CD8-positive, alpha-beta memory T cell (primary cell): ENCODE measurements at regions not wholly inside any gene's neighbourhood (a gene's known extent, or its start where the extent isn't known, plus 50 kb on each side); places are given as distances from the start of the nearest gene placed in this dataset.

Experiments used
- CTCF ChIA-PET: fragments of 350-600 bp; sonication (Branson Sonifier 250); formaldehyde crosslinking; loops from one replicate; lab custom pipeline; 2021; ENCODE audit warnings: antibody characterized with exemption; lab: Charles Lee
- POLR2A ChIA-PET: fragments of 350-600 bp; sonication (Branson Sonifier 250); formaldehyde crosslinking; loops from one replicate; lab custom pipeline; 2021; ENCODE audit warnings: antibody characterized with exemption; lab: Charles Lee
- DNase-seq, 5 donors: peaks; one replicate each; pipeline versions ENCODE4 v3.0.0 to v3.0.0-alpha.2; 2020 to 2022; ENCODE audit warnings: mixed read lengths in 1 of 5
- H3K27ac ChIP-seq: one replicate; pipeline ENCODE4 v1.7.0; 2013; ENCODE audit warnings: low read depth, mild to moderate bottlenecking, low read length, moderate library complexity
- H3K27me3 ChIP-seq: 2 replicates; pipeline ENCODE4 v1.7.0; 2013; ENCODE audit warnings: low read length, mild to moderate bottlenecking; ENCODE audit not compliant: insufficient read depth, poor library complexity, severe bottlenecking
- H3K36me3 ChIP-seq: 2 replicates; pipeline ENCODE4 v1.7.0; 2013; ENCODE audit warnings: mild to moderate bottlenecking, low read length, moderate library complexity; ENCODE audit not compliant: insufficient read depth
- H3K4me1 ChIP-seq: 2 replicates; pipeline ENCODE4 v1.7.0; 2013; ENCODE audit warnings: mild to moderate bottlenecking, low read length, moderate library complexity; ENCODE audit not compliant: insufficient read depth
- H3K4me3 ChIP-seq: 2 replicates; pipeline ENCODE4 v1.7.0; 2013; ENCODE audit warnings: mild to moderate bottlenecking, low read length
- H3K9me3 ChIP-seq: 2 replicates; pipeline ENCODE4 v1.7.0; 2013; ENCODE audit warnings: mild to moderate bottlenecking, low read length
- H3K27ac Mint-ChIP-seq, 8 donors: one replicate each; pipeline ENCODE4 v1.8.0; 2020 to 2021; ENCODE audit warnings: mixed read lengths in 8 of 8, mild to moderate bottlenecking in 6 of 8, inconsistent platforms in 3 of 8, moderate library complexity in 3 of 8
- H3K27me3 Mint-ChIP-seq, 2 donors: one replicate each; pipeline ENCODE4 v1.8.0; 2020 to 2021; ENCODE audit warnings: mixed read lengths in 2 of 2, mild to moderate bottlenecking in 1 of 2, moderate library complexity in 1 of 2
- H3K36me3 Mint-ChIP-seq, 3 donors: one replicate each; pipeline ENCODE4 v1.8.0; 2020 to 2021; ENCODE audit warnings: mixed read lengths in 3 of 3, inconsistent platforms in 1 of 3, mild to moderate bottlenecking in 1 of 3
- H3K4me1 Mint-ChIP-seq, 3 donors: one replicate each; pipeline ENCODE4 v1.8.0; 2020 to 2021; ENCODE audit warnings: mixed read lengths in 3 of 3, inconsistent platforms in 1 of 3, mild to moderate bottlenecking in 1 of 3
- H3K4me3 Mint-ChIP-seq, 7 donors: one replicate each; pipeline ENCODE4 v1.8.0; 2020 to 2021; ENCODE audit warnings: mixed read lengths in 7 of 7, mild to moderate bottlenecking in 6 of 7, moderate library complexity in 4 of 7, inconsistent platforms in 2 of 7
- H3K9me3 Mint-ChIP-seq, 5 donors: one replicate each; pipeline ENCODE4 v1.8.0; 2020 to 2022; ENCODE audit warnings: mixed read lengths in 5 of 5, mild to moderate bottlenecking in 3 of 5, moderate library complexity in 2 of 5, inconsistent platforms in 1 of 5

DNA sequence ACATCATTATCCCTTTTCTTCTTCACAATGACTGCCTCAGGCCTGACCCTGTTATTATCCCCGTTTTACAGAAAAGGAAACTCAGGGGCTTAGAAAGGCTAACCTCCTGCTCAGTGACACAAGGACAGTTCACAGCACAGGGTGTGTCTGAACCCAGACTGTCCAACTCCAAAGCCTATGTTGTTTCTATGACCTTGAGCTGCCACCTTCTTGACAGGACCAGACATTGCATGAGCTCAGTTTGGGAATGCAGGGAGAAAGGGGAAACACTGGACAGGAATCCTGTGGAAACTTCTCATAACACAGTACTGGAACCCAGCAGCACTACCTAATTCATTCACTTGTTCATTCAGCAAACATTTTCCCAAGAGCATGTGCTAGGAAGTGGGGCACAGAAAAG lies 472.8 kb downstream of the CDK5RAP2 start:
- CTCF ChIA-PET = no interaction called here
- Mint-ChIP-seq H3K27ac (no peak overlapping the region), H3K9me3 (peaks cover 0 to 5% (median 2%) of the 10 kb centered on the region in 5 donors), H3K36me3 (no peaks in the 10 kb centered on the region), H3K4me1 (no peaks in the 10 kb centered on the region), H3K27me3 (peaks cover 5 to 6% of the 10 kb centered on the region in 2 donors), H3K4me3 (no peak overlapping the region)
- POLR2A ChIA-PET = no interaction called here
- H3K27ac ChIP-seq = no peak overlapping the region
- no peaks in the 10 kb centered on the region for H3K27me3 ChIP-seq
- H3K36me3 ChIP-seq = no peaks in the 10 kb centered on the region
- no peaks in the 10 kb centered on the region for H3K4me1 ChIP-seq
- DNase-seq = no peak
- H3K4me3 ChIP-seq = no peak overlapping the region
- H3K9me3 ChIP-seq = no peaks in the 10 kb centered on the region

- H3K27ac Mint-ChIP-seq = peak overlapping the region in 1 of 8 donors; percentile 88
- peaks cover 0 to 7% (median 2%) of the 10 kb centered on the region in 5 donors for H3K9me3 Mint-ChIP-seq
- no peak overlapping the region for H3K27ac ChIP-seq
- no peak for DNase-seq
- no peaks in the 10 kb centered on the region for H3K4me1 Mint-ChIP-seq
- peaks cover 4 to 5% of the 10 kb centered on the region in 2 donors for H3K27me3 Mint-ChIP-seq
- POLR2A ChIA-PET = no interaction called here
- H3K36me3 ChIP-seq = no peaks in the 10 kb centered on the region
- no peak overlapping the region for H3K4me3 Mint-ChIP-seq
- H3K4me3 ChIP-seq = no peak overlapping the region
- H3K4me1 ChIP-seq = no peaks in the 10 kb centered on the region
- H3K36me3 Mint-ChIP-seq = no peaks in the 10 kb centered on the region
- no peaks in the 10 kb centered on the region for H3K9me3 ChIP-seq
- CTCF ChIA-PET = no interaction called here
- H3K27me3 ChIP-seq = no peaks in the 10 kb centered on the region
Observed at GRCh38 chr9:120104771-120105170, 475.2 kb downstream of the CDK5RAP2 start.

- Mint-ChIP-seq H3K27me3 (peaks cover 2 to 5% of the 10 kb centered on the region in 2 donors), H3K4me3 (no peak overlapping the region), H3K9me3 (peaks cover 0 to 7% (median 2%) of the 10 kb centered on the region in 5 donors), H3K27ac (no peak overlapping the region), H3K4me1 (no peaks in the 10 kb centered on the region), H3K36me3 (no peaks in the 10 kb centered on the region)
- Histone ChIP-seq H3K4me3 (no peak overlapping the region), H3K27me3 (no peaks in the 10 kb centered on the region), H3K4me1 (no peaks in the 10 kb centered on the region), H3K9me3 (no peaks in the 10 kb centered on the region), H3K27ac (no peak overlapping the region), H3K36me3 (no peaks in the 10 kb centered on the region)
- POLR2A ChIA-PET = no interaction called here
- DNase-seq = no peak
- CTCF ChIA-PET = no interaction called here
Observed at GRCh38 chr9:120100595-120100994, 479.4 kb downstream of the CDK5RAP2 start.

GRCh38 chr9:120099065-120099464 lies 480.9 kb downstream of the CDK5RAP2 start:
- no peaks in the 10 kb centered on the region for H3K27me3 ChIP-seq
- no peaks in the 10 kb centered on the region for H3K4me1 ChIP-seq
- no peak overlapping the region for H3K4me3 Mint-ChIP-seq
- no peak overlapping the region for H3K27ac ChIP-seq
- H3K36me3 Mint-ChIP-seq = no peaks in the 10 kb centered on the region
- H3K4me1 Mint-ChIP-seq = no peaks in the 10 kb centered on the region
- CTCF ChIA-PET = no interaction called here
- no peaks in the 10 kb centered on the region for H3K36me3 ChIP-seq
- H3K9me3 ChIP-seq = no peaks in the 10 kb centered on the region
- H3K4me3 ChIP-seq = no peak overlapping the region
- no peak for DNase-seq
- peaks cover 2% of the 10 kb centered on the region in 2 donors for H3K27me3 Mint-ChIP-seq
- H3K9me3 Mint-ChIP-seq = peaks cover 0 to 3% (median 2%) of the 10 kb centered on the region in 5 donors
- POLR2A ChIA-PET = no interaction called here
- H3K27ac Mint-ChIP-seq = no peak overlapping the region

- H3K9me3 Mint-ChIP-seq = peaks cover 0 to 3% (median 2%) of the 10 kb centered on the region in 5 donors
- ChIA-PET CTCF (no interaction called here), POLR2A (no interaction called here)
- no peaks in the 10 kb centered on the region for H3K27me3 Mint-ChIP-seq
- Histone ChIP-seq H3K27me3 (no peaks in the 10 kb centered on the region), H3K9me3 (no peaks in the 10 kb centered on the region), H3K36me3 (no peaks in the 10 kb centered on the region), H3K27ac (no peak overlapping the region), H3K4me1 (no peaks in the 10 kb centered on the region), H3K4me3 (no peak overlapping the region)
- no peaks in the 10 kb centered on the region for H3K36me3 Mint-ChIP-seq
- peak overlapping the region in 1 of 8 donors; percentile 11 for H3K27ac Mint-ChIP-seq
- no peak for DNase-seq
- no peaks in the 10 kb centered on the region for H3K4me1 Mint-ChIP-seq
- H3K4me3 Mint-ChIP-seq = peak overlapping the region in 1 of 7 donors; percentile 7
Observed at GRCh38 chr9:120098584-120098983, 481.4 kb downstream of the CDK5RAP2 start.

DNA sequence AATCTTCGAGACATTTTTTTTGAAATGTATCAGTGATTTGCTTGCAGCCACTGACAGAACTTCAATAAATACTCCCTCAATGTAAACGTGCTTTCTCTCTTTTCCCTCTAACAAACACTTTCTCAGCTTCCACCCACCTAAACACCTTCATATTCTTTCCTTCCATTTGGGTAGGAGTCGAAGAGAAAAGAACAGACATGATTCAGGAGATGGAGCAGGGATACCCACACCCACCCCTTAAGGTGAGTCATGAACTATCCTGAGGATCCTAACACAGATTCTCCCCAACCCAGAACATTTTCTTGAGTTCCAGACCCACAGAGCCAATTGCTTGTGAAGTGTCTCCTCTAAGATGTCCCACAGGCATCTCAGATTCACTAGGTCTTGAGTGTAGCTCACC lies 488.8 kb downstream of the CDK5RAP2 start:
- Histone ChIP-seq H3K27me3 (no peaks in the 10 kb centered on the region), H3K36me3 (no peaks in the 10 kb centered on the region), H3K27ac (no peak overlapping the region), H3K4me3 (no peak overlapping the region), H3K4me1 (no peaks in the 10 kb centered on the region), H3K9me3 (no peaks in the 10 kb centered on the region)
- H3K4me3 Mint-ChIP-seq = no peak overlapping the region
- peaks cover 0 to 2% of the 10 kb centered on the region in 2 donors for H3K27me3 Mint-ChIP-seq
- no peak overlapping the region for H3K27ac Mint-ChIP-seq
- peaks cover 4 to 17% (median 9%) of the 10 kb centered on the region in 5 donors for H3K9me3 Mint-ChIP-seq
- no peaks in the 10 kb centered on the region for H3K4me1 Mint-ChIP-seq
- DNase-seq = no peak
- POLR2A ChIA-PET = no interaction called here
- CTCF ChIA-PET = no interaction called here
- H3K36me3 Mint-ChIP-seq = no peaks in the 10 kb centered on the region

GRCh38 chr9:120080849-120081248 lies 499.1 kb downstream of the CDK5RAP2 start:
- Histone ChIP-seq H3K27ac (no peak overlapping the region), H3K27me3 (no peaks in the 10 kb centered on the region), H3K9me3 (no peaks in the 10 kb centered on the region), H3K4me1 (no peaks in the 10 kb centered on the region), H3K36me3 (no peaks in the 10 kb centered on the region), H3K4me3 (no peak overlapping the region)
- peaks cover 15 to 29% (median 21%) of the 10 kb centered on the region in 5 donors for H3K9me3 Mint-ChIP-seq
- POLR2A ChIA-PET = no interaction called here
- H3K27me3 Mint-ChIP-seq = peaks cover 0 to 15% of the 10 kb centered on the region in 2 donors
- no peaks in the 10 kb centered on the region for H3K36me3 Mint-ChIP-seq
- no peak overlapping the region for H3K4me3 Mint-ChIP-seq
- H3K27ac Mint-ChIP-seq = no peak overlapping the region
- no peaks in the 10 kb centered on the region for H3K4me1 Mint-ChIP-seq
- no peak for DNase-seq
- CTCF ChIA-PET = no interaction called here

DNA sequence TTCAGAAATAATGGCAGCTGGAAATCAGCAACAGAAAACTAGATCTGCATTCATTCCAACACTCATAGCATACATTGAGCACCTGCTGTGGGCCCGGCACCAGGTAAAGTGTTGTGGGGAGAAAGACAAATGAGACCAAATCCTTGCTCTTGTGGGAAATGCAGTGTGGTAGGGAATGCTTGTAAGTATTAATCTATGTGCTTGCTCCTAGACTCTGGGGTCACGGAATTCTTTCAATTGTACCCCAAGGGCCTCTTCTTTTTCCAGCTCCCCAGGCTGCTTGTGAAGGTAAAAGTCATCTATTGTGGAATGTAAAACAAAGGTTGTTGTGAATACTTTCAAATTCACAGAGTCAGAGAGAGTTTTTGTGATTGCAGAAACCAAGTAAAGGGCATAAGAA lies 501.9 kb downstream of the CDK5RAP2 start:
- ChIA-PET CTCF (no interaction called here), POLR2A (no interaction called here)
- Mint-ChIP-seq H3K9me3 (peaks cover 0 to 17% (median 6%) of the 10 kb centered on the region in 5 donors), H3K27ac (no peak overlapping the region), H3K4me1 (no peaks in the 10 kb centered on the region), H3K4me3 (no peak overlapping the region), H3K27me3 (peaks cover 0 to 12% of the 10 kb centered on the region in 2 donors), H3K36me3 (no peaks in the 10 kb centered on the region)
- Histone ChIP-seq H3K27ac (no peak overlapping the region), H3K9me3 (no peaks in the 10 kb centered on the region), H3K27me3 (no peaks in the 10 kb centered on the region), H3K4me3 (no peak overlapping the region), H3K36me3 (no peaks in the 10 kb centered on the region), H3K4me1 (no peaks in the 10 kb centered on the region)
- no peak for DNase-seq

DNA sequence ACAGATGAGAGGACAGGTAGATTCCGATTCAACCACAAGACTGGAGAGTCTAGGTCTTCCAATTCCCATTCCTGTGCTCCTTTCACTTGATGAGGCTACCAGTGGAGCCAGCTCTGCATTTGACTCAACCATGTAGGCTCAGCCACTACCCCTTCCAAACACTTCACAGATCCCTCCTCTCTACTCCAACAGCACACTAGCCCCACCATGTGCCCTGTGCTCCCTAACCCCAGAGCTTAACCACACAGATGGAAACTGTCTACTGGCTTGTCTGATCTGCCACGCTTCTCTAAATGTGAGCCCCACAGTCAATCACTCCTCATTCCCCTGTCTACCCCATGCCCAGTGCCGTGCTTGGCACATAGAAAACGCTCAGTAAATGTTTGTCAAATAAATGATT lies 508.2 kb downstream of the CDK5RAP2 start:
- no peak for DNase-seq
- H3K36me3 Mint-ChIP-seq = no peaks in the 10 kb centered on the region
- H3K9me3 ChIP-seq = no peaks in the 10 kb centered on the region
- no peaks in the 10 kb centered on the region for H3K27me3 ChIP-seq
- H3K27ac Mint-ChIP-seq = no peak overlapping the region
- H3K27ac ChIP-seq = no peak overlapping the region
- H3K4me1 ChIP-seq = no peaks in the 10 kb centered on the region
- H3K36me3 ChIP-seq = no peaks in the 10 kb centered on the region
- no peaks in the 10 kb centered on the region for H3K27me3 Mint-ChIP-seq
- peaks cover 0 to 9% (median 5%) of the 10 kb centered on the region in 5 donors for H3K9me3 Mint-ChIP-seq
- no peak overlapping the region for H3K4me3 ChIP-seq
- ChIA-PET POLR2A (no interaction called here), CTCF (no interaction called here)
- no peaks in the 10 kb centered on the region for H3K4me1 Mint-ChIP-seq
- no peak overlapping the region for H3K4me3 Mint-ChIP-seq
